GM12801 (cell line): ENCODE measurements at regions not wholly inside any gene's neighbourhood (a gene's known extent, or its start where the extent isn't known, plus 50 kb on each side); places are given as distances from the start of the nearest gene placed in this dataset.

ENCODE experiments used
- CTCF ChIP-seq: IDR thresholded peaks from one replicate; pipeline ENCODE4 v1.5.1; 2011; ENCODE audit warnings: control low read depth; ENCODE audit not compliant: insufficient read length; ENCODE audit errors: extremely low read depth

- no peak for TF ChIP-seq CTCF
These were observed 1101.7 kb upstream of the GHITM start for GRCh38 chr10:83037653-83038052.

- TF ChIP-seq CTCF = no peak
These were observed 1100.7 kb upstream of the GHITM start for GRCh38 chr10:83038631-83039030.

GRCh38 chr10:83045731-83046130, 1093.6 kb upstream of the GHITM start:
- TF ChIP-seq CTCF = no peak

- TF ChIP-seq CTCF = no peak
These were observed 1088.5 kb upstream of the GHITM start for GRCh38 chr10:83050815-83051214.

GRCh38 chr10:83062871-83063270, 1076.4 kb upstream of the GHITM start:
- no peak for TF ChIP-seq CTCF

GRCh38 chr10:83073472-83073871, 1065.8 kb upstream of the GHITM start:
- no peak for TF ChIP-seq CTCF

GRCh38 chr10:83075016-83075814, 1064.1 kb upstream of the GHITM start:
- TF ChIP-seq CTCF = no peak
